HCT116 (cell line): ENCODE measurements at regions not wholly inside any gene's neighbourhood (a gene's known extent, or its start where the extent isn't known, plus 50 kb on each side); places are given as distances from the start of the nearest gene placed in this dataset.

Experiments
- ATAC-seq: fragments of 200-7000 bp; cut with Tn5 transposase; 2 replicates; pipeline ENCODE4 v1.9.1; 2020; ENCODE audit warnings: mild to moderate bottlenecking, moderate library complexity
- BruUV-seq: library from RNA; stranded (reverse); fragments of 400-500 nt; replicated peaks from 2 replicates; lab custom pipeline; 2021; lab: Mats Ljungman, UMichigan
- CTCF ChIA-PET: fragments of 300-600 bp; sonication (Branson Sonifier 250); formaldehyde crosslinking; loops from one replicate; lab custom pipeline; 2021; ENCODE audit warnings: antibody characterized with exemption; lab: Charles Lee
- POLR2A ChIA-PET: fragments of 300-600, 350-600 bp; sonication (Branson Sonifier 250); formaldehyde crosslinking; loops from one replicate; lab custom pipeline; 2021; ENCODE audit warnings: antibody characterized with exemption; lab: Charles Lee
- RAD21 ChIA-PET, 2 experiments: fragments of 300-600 bp; sonication (Branson Sonifier 250); formaldehyde crosslinking; loops; one replicate each; lab custom pipeline; 2023; ENCODE audit warnings: low total read pairs in 2 of 2; ENCODE audit not compliant: uncharacterized antibody in 2 of 2, unreplicated experiment in 2 of 2, low non-redundant PET in 1 of 2; lab: Charles Lee
- DNase-seq: peaks from one replicate; pipeline ENCODE4 v3.0.0-alpha.2; 2010; ENCODE audit warnings: low read depth, low spot score
- H2AFZ ChIP-seq: fragments of 200-600 bp; shearing (Covaris generic), sonication (generic); 2 replicates; pipeline ENCODE4 v1.6.1; 2017; ENCODE audit warnings: low read depth, mixed run types, mixed read lengths, antibody characterized with exemption, low read length; ENCODE audit not compliant: poor library complexity, severe bottlenecking
- H3K27ac ChIP-seq: 2 replicates; pipeline ENCODE4 v1.5.1; 2012; ENCODE audit warnings: low read depth, low read length
- H3K27me3 ChIP-seq: fragments of 200-600 bp; sonication (generic); 2 replicates; pipeline ENCODE4 v1.6.1; 2016; ENCODE audit warnings: mixed run types, low read length, mixed read lengths; ENCODE audit not compliant: insufficient read depth
- H3K36me3 ChIP-seq, 2 experiments: fragments of 200-500 bp in 1 of 2; fragments of 200-600 bp in 1 of 2; sonication (Bioruptor generic) in 1 of 2; sonication (generic) in 1 of 2; 2 replicates each; pipeline versions ENCODE4 v1.5.1 to v1.6.1; 2014 to 2016; ENCODE audit warnings: low read length in 2 of 2, inconsistent platforms in 1 of 2, mixed read lengths in 1 of 2, mixed run types in 1 of 2; ENCODE audit not compliant: insufficient read depth in 2 of 2, control insufficient read depth in 1 of 2
- H3K4me1 ChIP-seq, 2 experiments: fragments of 200-600 bp in 1 of 2; sonication (generic) in 1 of 2; 2 replicates each; pipeline versions ENCODE4 v1.5.1 to v1.6.1; 2012 to 2017; ENCODE audit warnings: low read length in 2 of 2, inconsistent platforms in 1 of 2, mild to moderate bottlenecking in 1 of 2, mixed read lengths in 1 of 2, mixed run types in 1 of 2, moderate library complexity in 1 of 2; ENCODE audit not compliant: insufficient read depth in 2 of 2, control insufficient read depth in 1 of 2
- H3K4me2 ChIP-seq: fragments of 200-600 bp; sonication (generic); 2 replicates; pipeline ENCODE4 v1.6.1; 2017; ENCODE audit warnings: mixed run types, low read length, mixed read lengths
- H3K4me3 ChIP-seq, 2 experiments: fragments of 200-600 bp in 1 of 2; sonication (generic) in 1 of 2; replicated peaks in 1 of 2; 2 replicates each; pipeline ENCODE4 v1.5.1; 2011 to 2016; ENCODE audit warnings: low read length in 2 of 2, control low read depth in 1 of 2, low read depth in 1 of 2, mild to moderate bottlenecking in 1 of 2, mixed read lengths in 1 of 2, mixed run types in 1 of 2
- H3K79me2 ChIP-seq: fragments of 200-600 bp; sonication (generic); 2 replicates; pipeline ENCODE4 v1.6.1; 2017; ENCODE audit warnings: mild to moderate bottlenecking, mixed run types, low read length, moderate library complexity, mixed read lengths; ENCODE audit not compliant: insufficient read depth
- H3K9ac ChIP-seq: fragments of 200-600 bp; sonication (generic); 2 replicates; pipeline ENCODE4 v1.6.1; 2016; ENCODE audit warnings: low read length, mixed read lengths
- H3K9me2 ChIP-seq: fragments of 200-600 bp; sonication (generic), shearing (Covaris generic); 2 replicates; pipeline ENCODE4 v1.6.1; 2017; ENCODE audit warnings: mixed run types, mild to moderate bottlenecking, moderate library complexity; ENCODE audit not compliant: insufficient read depth
- H3K9me3 ChIP-seq, 2 experiments: fragments of 200-500 bp in 1 of 2; fragments of 200-600 bp in 1 of 2; sonication (Bioruptor generic) in 1 of 2; sonication (generic) in 1 of 2; 2 replicates each; pipeline ENCODE4 v1.6.1; 2014 to 2017; ENCODE audit warnings: low read length in 2 of 2, mixed read lengths in 2 of 2, inconsistent platforms in 1 of 2, low read depth in 1 of 2, mild to moderate bottlenecking in 1 of 2, mixed run types in 1 of 2, moderate library complexity in 1 of 2; ENCODE audit not compliant: control insufficient read depth in 1 of 2, insufficient read depth in 1 of 2
- H4K20me1 ChIP-seq: fragments of 200-600 bp; sonication (generic), shearing (Covaris generic); 2 replicates; pipeline ENCODE4 v1.6.1; 2017; ENCODE audit warnings: mixed run types, mild to moderate bottlenecking, moderate library complexity; ENCODE audit not compliant: insufficient read depth
- ATF3 ChIP-seq: IDR thresholded peaks from 2 replicates; pipeline ENCODE4 v1.6.1; 2012
- CBX3 ChIP-seq: IDR thresholded peaks from 2 replicates; pipeline ENCODE4 v1.6.1; 2012; ENCODE audit warnings: low read depth
- CEBPB ChIP-seq: IDR thresholded peaks from 2 replicates; pipeline ENCODE4 v1.6.1; 2012; ENCODE audit warnings: low read depth
- EZH2phosphoT487 ChIP-seq: fragments of 200-600 bp; IDR thresholded peaks from 2 replicates; pipeline ENCODE4 v1.6.1; 2018; ENCODE audit warnings: antibody characterized with exemption, borderline replicate concordance
- FOSL1 ChIP-seq: IDR thresholded peaks from 2 replicates; pipeline ENCODE4 v1.6.1; 2012; ENCODE audit warnings: low read depth
- MAX ChIP-seq: IDR thresholded peaks from 2 replicates; pipeline ENCODE4 v1.6.1; 2012
- POLR2A ChIP-seq: IDR thresholded peaks from 2 replicates; pipeline ENCODE4 v1.7.0; 2011; ENCODE audit warnings: borderline replicate concordance; ENCODE audit not compliant: insufficient read depth, insufficient read length; ENCODE audit errors: extremely low read depth
- POLR2AphosphoS5 ChIP-seq: IDR thresholded peaks from 2 replicates; pipeline ENCODE4 v1.6.1; 2011; ENCODE audit warnings: mild to moderate bottlenecking, low read depth, low read length, moderate library complexity
- RAD21 ChIP-seq: IDR thresholded peaks from 2 replicates; pipeline ENCODE4 v1.6.1; 2012; ENCODE audit warnings: low read depth, mild to moderate bottlenecking
- SIN3A ChIP-seq: IDR thresholded peaks from 2 replicates; pipeline ENCODE4 v1.6.1; 2012; ENCODE audit warnings: low read depth
- SP1 ChIP-seq: IDR thresholded peaks from 2 replicates; pipeline ENCODE4 v1.6.1; 2012; ENCODE audit warnings: low read depth
- SRF ChIP-seq: IDR thresholded peaks from 2 replicates; pipeline ENCODE4 v1.6.1; 2012; ENCODE audit warnings: low read depth
- TCF7L2 ChIP-seq: IDR thresholded peaks from 2 replicates; pipeline ENCODE4 v1.7.0; 2011; ENCODE audit warnings: borderline replicate concordance, inconsistent platforms; ENCODE audit not compliant: insufficient read depth, insufficient read length; ENCODE audit errors: extremely low read depth
- YY1 ChIP-seq: IDR thresholded peaks from 2 replicates; pipeline ENCODE4 v1.6.1; 2011; ENCODE audit warnings: low read length, low read depth, moderate library complexity, mild to moderate bottlenecking; ENCODE audit not compliant: insufficient replicate concordance; ENCODE audit errors: extremely low read depth
- ZFX ChIP-seq: fragments of 450-650 bp; IDR thresholded peaks from 2 replicates; pipeline ENCODE4 v1.6.1; 2017
- ZNF274 ChIP-seq: fragments of 200-500 bp; sonication (Bioruptor generic); IDR thresholded peaks from 2 replicates; pipeline ENCODE4 v1.6.1; 2014; ENCODE audit warnings: mild to moderate bottlenecking, low read depth, low read length, inconsistent platforms
- intact Hi-C: fragments of 100-400 bp; cut with micrococcal nuclease; formaldehyde crosslinking; loops from 2 replicates; pipeline ENCODE4 v1.10.0; 2022

DNA sequence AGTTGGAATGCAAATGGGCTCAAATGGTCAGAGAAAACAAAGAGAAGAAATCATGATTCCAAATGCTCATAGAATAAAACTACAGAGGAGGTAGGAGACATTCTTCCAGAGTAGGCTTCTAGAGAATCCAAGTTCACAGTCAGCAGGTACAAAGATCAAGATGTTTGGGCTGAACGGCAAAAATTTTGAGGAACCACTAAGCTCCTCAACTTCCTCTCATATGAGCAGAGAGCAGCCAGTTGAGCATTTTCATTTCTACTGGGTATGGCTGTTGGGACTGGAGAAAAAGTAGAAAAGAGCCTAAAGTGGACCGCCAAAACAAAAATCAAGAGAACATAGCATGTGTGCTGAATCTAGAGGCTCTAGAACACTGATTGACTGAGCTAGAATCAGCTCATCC, 73.8 kb upstream of the ARID2 start:
- no peak overlapping the region for H3K9ac ChIP-seq
- DNase-seq, result no peak
- ChIA-PET RAD21 (no interaction called here), POLR2A (no interaction called here), CTCF (no interaction called here)
- no peak for ATAC-seq
- H4K20me1 ChIP-seq, result no peaks in the 10 kb centered on the region
- H3K4me1 ChIP-seq, result peaks cover 0 to 10% of the 10 kb centered on the region in 2 experiments; a peak in 2 of 4 replicates
- no peaks in the 10 kb centered on the region for H3K9me3 ChIP-seq
- no peaks in the 10 kb centered on the region for H3K36me3 ChIP-seq
- intact Hi-C loops, result no loop called here
- no peak overlapping the region for H3K4me3 ChIP-seq
- TF ChIP-seq SP1 (no peak), SIN3A (no peak), ATF3 (no peak), RAD21 (no peak), CBX3 (no peak), TCF7L2 (no peak), FOSL1 (no peak), EZH2phosphoT487 (no peak), YY1 (no peak), SRF (no peak), MAX (no peak), CEBPB (no peak), ZFX (no peak), ZNF274 (no peak), POLR2AphosphoS5 (no peak), POLR2A (no peak)
- no peaks in the 10 kb centered on the region for H3K9me2 ChIP-seq
- H3K27ac ChIP-seq, result no peak overlapping the region
- no peaks in the 10 kb centered on the region for H3K79me2 ChIP-seq
- no peaks in the 10 kb centered on the region for H3K27me3 ChIP-seq
- BruUV-seq, result no TSS peak
- no peak overlapping the region for H3K4me2 ChIP-seq
- H2AFZ ChIP-seq, result no peak overlapping the region
